HCT116 (cell line): ENCODE measurements at regions not wholly inside any gene's neighbourhood (a gene's known extent, or its start where the extent isn't known, plus 50 kb on each side); places are given as distances from the start of the nearest gene placed in this dataset.

Experiments
- ATAC-seq: fragments of 200-7000 bp; cut with Tn5 transposase; 2 replicates; pipeline ENCODE4 v1.9.1; 2020; ENCODE audit warnings: mild to moderate bottlenecking, moderate library complexity
- BruUV-seq: library from RNA; stranded (reverse); fragments of 400-500 nt; replicated peaks from 2 replicates; lab custom pipeline; 2021; lab: Mats Ljungman, UMichigan
- CTCF ChIA-PET: fragments of 300-600 bp; sonication (Branson Sonifier 250); formaldehyde crosslinking; loops from one replicate; lab custom pipeline; 2021; ENCODE audit warnings: antibody characterized with exemption; lab: Charles Lee
- POLR2A ChIA-PET: fragments of 300-600, 350-600 bp; sonication (Branson Sonifier 250); formaldehyde crosslinking; loops from one replicate; lab custom pipeline; 2021; ENCODE audit warnings: antibody characterized with exemption; lab: Charles Lee
- RAD21 ChIA-PET, 2 experiments: fragments of 300-600 bp; sonication (Branson Sonifier 250); formaldehyde crosslinking; loops; one replicate each; lab custom pipeline; 2023; ENCODE audit warnings: low total read pairs in 2 of 2; ENCODE audit not compliant: uncharacterized antibody in 2 of 2, unreplicated experiment in 2 of 2, low non-redundant PET in 1 of 2; lab: Charles Lee
- DNase-seq: peaks from one replicate; pipeline ENCODE4 v3.0.0-alpha.2; 2010; ENCODE audit warnings: low read depth, low spot score
- H2AFZ ChIP-seq: fragments of 200-600 bp; shearing (Covaris generic), sonication (generic); 2 replicates; pipeline ENCODE4 v1.6.1; 2017; ENCODE audit warnings: low read depth, mixed run types, mixed read lengths, antibody characterized with exemption, low read length; ENCODE audit not compliant: poor library complexity, severe bottlenecking
- H3K27ac ChIP-seq: 2 replicates; pipeline ENCODE4 v1.5.1; 2012; ENCODE audit warnings: low read depth, low read length
- H3K27me3 ChIP-seq: fragments of 200-600 bp; sonication (generic); 2 replicates; pipeline ENCODE4 v1.6.1; 2016; ENCODE audit warnings: mixed run types, low read length, mixed read lengths; ENCODE audit not compliant: insufficient read depth
- H3K36me3 ChIP-seq, 2 experiments: fragments of 200-500 bp in 1 of 2; fragments of 200-600 bp in 1 of 2; sonication (Bioruptor generic) in 1 of 2; sonication (generic) in 1 of 2; 2 replicates each; pipeline versions ENCODE4 v1.5.1 to v1.6.1; 2014 to 2016; ENCODE audit warnings: low read length in 2 of 2, inconsistent platforms in 1 of 2, mixed read lengths in 1 of 2, mixed run types in 1 of 2; ENCODE audit not compliant: insufficient read depth in 2 of 2, control insufficient read depth in 1 of 2
- H3K4me1 ChIP-seq, 2 experiments: fragments of 200-600 bp in 1 of 2; sonication (generic) in 1 of 2; 2 replicates each; pipeline versions ENCODE4 v1.5.1 to v1.6.1; 2012 to 2017; ENCODE audit warnings: low read length in 2 of 2, inconsistent platforms in 1 of 2, mild to moderate bottlenecking in 1 of 2, mixed read lengths in 1 of 2, mixed run types in 1 of 2, moderate library complexity in 1 of 2; ENCODE audit not compliant: insufficient read depth in 2 of 2, control insufficient read depth in 1 of 2
- H3K4me2 ChIP-seq: fragments of 200-600 bp; sonication (generic); 2 replicates; pipeline ENCODE4 v1.6.1; 2017; ENCODE audit warnings: mixed run types, low read length, mixed read lengths
- H3K4me3 ChIP-seq, 2 experiments: fragments of 200-600 bp in 1 of 2; sonication (generic) in 1 of 2; replicated peaks in 1 of 2; 2 replicates each; pipeline ENCODE4 v1.5.1; 2011 to 2016; ENCODE audit warnings: low read length in 2 of 2, control low read depth in 1 of 2, low read depth in 1 of 2, mild to moderate bottlenecking in 1 of 2, mixed read lengths in 1 of 2, mixed run types in 1 of 2
- H3K79me2 ChIP-seq: fragments of 200-600 bp; sonication (generic); 2 replicates; pipeline ENCODE4 v1.6.1; 2017; ENCODE audit warnings: mild to moderate bottlenecking, mixed run types, low read length, moderate library complexity, mixed read lengths; ENCODE audit not compliant: insufficient read depth
- H3K9ac ChIP-seq: fragments of 200-600 bp; sonication (generic); 2 replicates; pipeline ENCODE4 v1.6.1; 2016; ENCODE audit warnings: low read length, mixed read lengths
- H3K9me2 ChIP-seq: fragments of 200-600 bp; sonication (generic), shearing (Covaris generic); 2 replicates; pipeline ENCODE4 v1.6.1; 2017; ENCODE audit warnings: mixed run types, mild to moderate bottlenecking, moderate library complexity; ENCODE audit not compliant: insufficient read depth
- H3K9me3 ChIP-seq, 2 experiments: fragments of 200-500 bp in 1 of 2; fragments of 200-600 bp in 1 of 2; sonication (Bioruptor generic) in 1 of 2; sonication (generic) in 1 of 2; 2 replicates each; pipeline ENCODE4 v1.6.1; 2014 to 2017; ENCODE audit warnings: low read length in 2 of 2, mixed read lengths in 2 of 2, inconsistent platforms in 1 of 2, low read depth in 1 of 2, mild to moderate bottlenecking in 1 of 2, mixed run types in 1 of 2, moderate library complexity in 1 of 2; ENCODE audit not compliant: control insufficient read depth in 1 of 2, insufficient read depth in 1 of 2
- H4K20me1 ChIP-seq: fragments of 200-600 bp; sonication (generic), shearing (Covaris generic); 2 replicates; pipeline ENCODE4 v1.6.1; 2017; ENCODE audit warnings: mixed run types, mild to moderate bottlenecking, moderate library complexity; ENCODE audit not compliant: insufficient read depth
- CBX3 ChIP-seq: IDR thresholded peaks from 2 replicates; pipeline ENCODE4 v1.6.1; 2012; ENCODE audit warnings: low read depth
- CEBPB ChIP-seq: IDR thresholded peaks from 2 replicates; pipeline ENCODE4 v1.6.1; 2012; ENCODE audit warnings: low read depth
- CTCF ChIP-seq, 3 experiments: fragments of 200-600 bp in 1 of 3; sonication (generic) in 1 of 3; IDR thresholded peaks in 2 of 3; conservative IDR thresholded peaks in 1 of 3; 2 replicates each; pipeline ENCODE4 v1.5.1; 2012 to 2017; ENCODE audit warnings: low read depth in 2 of 3, low read length in 2 of 3, antibody characterized with exemption in 1 of 3, borderline replicate concordance in 1 of 3, control low read depth in 1 of 3, mild to moderate bottlenecking in 1 of 3, mixed read lengths in 1 of 3, mixed run types in 1 of 3, moderate library complexity in 1 of 3; ENCODE audit not compliant: insufficient read depth in 1 of 3
- SIN3A ChIP-seq: IDR thresholded peaks from 2 replicates; pipeline ENCODE4 v1.6.1; 2012; ENCODE audit warnings: low read depth
- SP1 ChIP-seq: IDR thresholded peaks from 2 replicates; pipeline ENCODE4 v1.6.1; 2012; ENCODE audit warnings: low read depth
- SRF ChIP-seq: IDR thresholded peaks from 2 replicates; pipeline ENCODE4 v1.6.1; 2012; ENCODE audit warnings: low read depth
- TCF7L2 ChIP-seq: IDR thresholded peaks from 2 replicates; pipeline ENCODE4 v1.7.0; 2011; ENCODE audit warnings: borderline replicate concordance, inconsistent platforms; ENCODE audit not compliant: insufficient read depth, insufficient read length; ENCODE audit errors: extremely low read depth
- YY1 ChIP-seq: IDR thresholded peaks from 2 replicates; pipeline ENCODE4 v1.6.1; 2011; ENCODE audit warnings: low read length, low read depth, moderate library complexity, mild to moderate bottlenecking; ENCODE audit not compliant: insufficient replicate concordance; ENCODE audit errors: extremely low read depth
- ZFX ChIP-seq: fragments of 450-650 bp; IDR thresholded peaks from 2 replicates; pipeline ENCODE4 v1.6.1; 2017
- intact Hi-C: fragments of 100-400 bp; cut with micrococcal nuclease; formaldehyde crosslinking; loops from 2 replicates; pipeline ENCODE4 v1.10.0; 2022

- TF ChIP-seq CTCF (IDR thresholded peaks at IDR 0.05 in 2 of 3, conservative IDR thresholded peaks at IDR 0.05 in 1 of 3; ENCODE audit: borderline replicate concordance in 1 of 3, insufficient read depth in 1 of 3, low read depth in 2 of 3, low read length in 2 of 3) = no peak
- TF ChIP-seq SRF = no peak
- no peak for TF ChIP-seq SP1
- no peak for TF ChIP-seq CEBPB
- TF ChIP-seq ZFX = no peak
- no peak for TF ChIP-seq YY1
- no peak for TF ChIP-seq TCF7L2
- TF ChIP-seq CBX3 = no peak
Measured at GRCh38 chr11:71176812-71177211, 75.6 kb downstream of the SHANK2 start (continued).

- Histone ChIP-seq H2AFZ (no peak overlapping the region), H3K4me2 (no peak overlapping the region), H3K27ac (no peak overlapping the region), H3K9me3 (no peaks in the 10 kb centered on the region), H3K4me1 (peaks cover 0 to 11% of the 10 kb centered on the region in 2 experiments; a peak in 2 of 4 replicates), H3K79me2 (no peaks in the 10 kb centered on the region; the same call in 1 of the 2 replicates), H3K36me3 (no peaks in the 10 kb centered on the region), H4K20me1 (no peaks in the 10 kb centered on the region; the same call in 1 of the 2 replicates), H3K9me2 (no peaks in the 10 kb centered on the region), H3K27me3 (no peaks in the 10 kb centered on the region), H3K4me3 (no peak overlapping the region), H3K9ac (no peak overlapping the region)
- intact Hi-C loops = no loop called here
- BruUV-seq = no TSS peak
- RAD21 ChIA-PET = no interaction called here
- CTCF ChIA-PET = no interaction called here
- no peak for ATAC-seq
- no peak for DNase-seq
- POLR2A ChIA-PET = no interaction called here
- no peak for TF ChIP-seq YY1
- no peak for TF ChIP-seq SIN3A
- no peak for TF ChIP-seq CTCF (IDR thresholded peaks at IDR 0.05 in 2 of 3, conservative IDR thresholded peaks at IDR 0.05 in 1 of 3; ENCODE audit: borderline replicate concordance in 1 of 3, insufficient read depth in 1 of 3, low read depth in 2 of 3, low read length in 2 of 3)
Measured at GRCh38 chr11:71173709-71174108, 78.7 kb downstream of the SHANK2 start.
